ENCODE measurements at regions not wholly inside any gene's neighbourhood (a gene's known extent, or its start where the extent isn't known, plus 50 kb on each side); places are given as distances from the start of the nearest gene placed in this dataset.

- TF ChIP-seq POLR2AphosphoS5 (IDR thresholded peaks at IDR 0.05) (no peak), CTCF (IDR thresholded peaks at IDR 0.05 in 8 of 11, conservative IDR thresholded peaks at IDR 0.05 in 3 of 11) (no peak)
Observed at GRCh38 chr5:72656331-72656730, 149.1 kb upstream of the ZNF366 start.
